Vagina (tissue), 2 donors: ENCODE measurements at regions not wholly inside any gene's neighbourhood (a gene's known extent, or its start where the extent isn't known, plus 50 kb on each side); places are given as distances from the start of the nearest gene placed in this dataset.
"Not testable (repeated sequence)": the region's sequence is repeated elsewhere in the genome, so short reads cannot be mapped to it uniquely, and the experiment has no call there.

Experiments used
- DNase-seq, 2 donors: peaks; one replicate each; pipeline ENCODE4 v3.0.0-alpha.2; 2017; ENCODE audit errors: extremely low spot score in 2 of 2
- H3K27ac ChIP-seq: fragments of 200-600 bp; sonication (generic); one replicate; pipeline ENCODE4 v1.5.1; 2019
- H3K27me3 ChIP-seq: fragments of 200-600 bp; sonication (generic); one replicate; pipeline ENCODE4 v1.5.1; 2019
- H3K36me3 ChIP-seq, 2 donors: fragments of 200-600 bp; sonication (generic); one replicate each; pipeline ENCODE4 v1.5.1; 2017 to 2019
- H3K4me1 ChIP-seq: fragments of 200-600 bp; sonication (generic); one replicate; pipeline ENCODE4 v1.5.1; 2019
- H3K4me3 ChIP-seq, 2 donors: fragments of 200-600 bp; sonication (generic); 1 replicate in 1 of 2; 2 replicates in 1 of 2; pipeline ENCODE4 v1.5.1; 2016 to 2019
- H3K9me3 ChIP-seq: fragments of 200-600 bp; sonication (generic); one replicate; pipeline ENCODE4 v1.5.1; 2019
- CTCF ChIP-seq, 3 experiments: fragments of 450-650 bp in 2 of 3; fragments of 200-600 bp in 1 of 3; sonication (generic) in 1 of 3; IDR thresholded peaks; one replicate each; pipeline ENCODE4 v1.5.1; 2017 to 2019; ENCODE audit warnings: antibody characterized with exemption in 3 of 3, mild to moderate bottlenecking in 2 of 3, moderate library complexity in 2 of 3
- POLR2A ChIP-seq, 2 donors: fragments of 450-650 bp; IDR thresholded peaks; one replicate each; pipeline ENCODE4 v1.6.1; 2017; ENCODE audit warnings: antibody characterized with exemption in 2 of 2, mild to moderate bottlenecking in 2 of 2, moderate library complexity in 2 of 2
- POLR2AphosphoS5 ChIP-seq, 2 donors: sonication (generic); formaldehyde crosslinking; IDR thresholded peaks; one replicate each; pipeline ENCODE4 v1.9.0; 2017; ENCODE audit warnings: antibody characterized with exemption in 2 of 2, mild to moderate bottlenecking in 2 of 2, low read depth in 1 of 2; ENCODE audit not compliant: insufficient read depth in 1 of 2
- intact Hi-C: fragments of 100-400 bp; cut with DNase I; formaldehyde crosslinking; loops from one replicate; pipeline ENCODE4 v1.15.1; 2023

- H3K27me3 ChIP-seq, result no peaks in the 10 kb centered on the region
- no peak for DNase-seq
- no peaks in the 10 kb centered on the region for H3K9me3 ChIP-seq
- no peak overlapping the region for H3K4me3 ChIP-seq
- H3K36me3 ChIP-seq, result no peaks in the 10 kb centered on the region
- no peaks in the 10 kb centered on the region for H3K4me1 ChIP-seq
- H3K27ac ChIP-seq, result no peak overlapping the region
- no peak for TF ChIP-seq POLR2AphosphoS5 (IDR thresholded peaks at IDR 0.05; ENCODE audit: insufficient read depth in 1 of 2, low read depth in 1 of 2)
- TF ChIP-seq CTCF (IDR thresholded peaks at IDR 0.05), result no peak
- no peak for TF ChIP-seq POLR2A (IDR thresholded peaks at IDR 0.05)
- intact Hi-C loops, result no loop called here
Observed at GRCh38 chr5:74514888-74515551, 125.5 kb downstream of the ENC1 start.

- H3K9me3 ChIP-seq, H3K27ac ChIP-seq, intact Hi-C loops, H3K27me3 ChIP-seq, DNase-seq, H3K4me1 ChIP-seq, H3K36me3 ChIP-seq, H3K4me3 ChIP-seq: not testable (repeated sequence)
Observed at GRCh38 chr5:74511770-74512169, 128.8 kb downstream of the ENC1 start.

- H3K9me3 ChIP-seq, result no peaks in the 10 kb centered on the region
- TF ChIP-seq POLR2AphosphoS5 (IDR thresholded peaks at IDR 0.05; ENCODE audit: insufficient read depth in 1 of 2, low read depth in 1 of 2) (no peak), CTCF (IDR thresholded peaks at IDR 0.05) (no peak), POLR2A (IDR thresholded peaks at IDR 0.05) (no peak)
- H3K27ac ChIP-seq, result no peak overlapping the region
- DNase-seq, result no peak
- no peak overlapping the region for H3K4me3 ChIP-seq
- H3K36me3 ChIP-seq, result no peaks in the 10 kb centered on the region
- H3K4me1 ChIP-seq, result no peaks in the 10 kb centered on the region
- no peaks in the 10 kb centered on the region for H3K27me3 ChIP-seq
- intact Hi-C loops, result no loop called here
Observed at GRCh38 chr5:74510476-74511075, 130.0 kb downstream of the ENC1 start.

GRCh38 chr5:74507370-74508005 lies 133.0 kb downstream of the ENC1 start:
- Histone ChIP-seq H3K36me3 (no peaks in the 10 kb centered on the region), H3K4me3 (no peak overlapping the region), H3K27me3 (no peaks in the 10 kb centered on the region), H3K9me3 (no peaks in the 10 kb centered on the region), H3K4me1 (no peaks in the 10 kb centered on the region), H3K27ac (no peak overlapping the region)
- TF ChIP-seq POLR2AphosphoS5 (IDR thresholded peaks at IDR 0.05; ENCODE audit: insufficient read depth in 1 of 2, low read depth in 1 of 2), result no peak
- TF ChIP-seq POLR2A (IDR thresholded peaks at IDR 0.05), result no peak
- TF ChIP-seq CTCF (IDR thresholded peaks at IDR 0.05), result no peak
- DNase-seq, result no peak
- intact Hi-C loops, result no loop called here

- Histone ChIP-seq H3K27me3 (no peaks in the 10 kb centered on the region), H3K36me3 (no peaks in the 10 kb centered on the region), H3K4me3 (no peak overlapping the region), H3K9me3 (no peaks in the 10 kb centered on the region), H3K27ac (no peak overlapping the region), H3K4me1 (no peaks in the 10 kb centered on the region)
- TF ChIP-seq POLR2AphosphoS5 (IDR thresholded peaks at IDR 0.05; ENCODE audit: insufficient read depth in 1 of 2, low read depth in 1 of 2) (no peak), CTCF (IDR thresholded peaks at IDR 0.05) (no peak), POLR2A (IDR thresholded peaks at IDR 0.05) (no peak)
- intact Hi-C loops, result no loop called here
- no peak for DNase-seq
Observed at GRCh38 chr5:74506119-74506518, 134.4 kb downstream of the ENC1 start.
